ENCODE measurements at regions not wholly inside any gene's neighbourhood (a gene's known extent, or its start where the extent isn't known, plus 50 kb on each side); places are given as distances from the start of the nearest gene placed in this dataset.

- no peak for TF ChIP-seq MYC (IDR thresholded peaks at IDR 0.05; ENCODE audit: borderline replicate concordance, low read length)
- TF ChIP-seq E2F6 (IDR thresholded peaks at IDR 0.05; ENCODE audit: borderline replicate concordance, low read depth) = no peak
- TF ChIP-seq NR3C1 (IDR thresholded peaks at IDR 0.05) = no peak
- no peak for TF ChIP-seq ZFP36 (IDR thresholded peaks at IDR 0.05; ENCODE audit: borderline replicate concordance, partially characterized antibody)
- TF ChIP-seq CTCF (IDR thresholded peaks at IDR 0.05) = no peak
- TF ChIP-seq POLR2A (IDR thresholded peaks at IDR 0.05; ENCODE audit: low read length) = no peak
- no peak for TF ChIP-seq EP300 (IDR thresholded peaks at IDR 0.05)
- TF ChIP-seq RFX5 (IDR thresholded peaks at IDR 0.05) = no peak
Measured at GRCh38 chr10:58885686-58886345, 290.6 kb upstream of the PHYHIPL start.
